ENCODE measurements at regions not wholly inside any gene's neighbourhood (a gene's known extent, or its start where the extent isn't known, plus 50 kb on each side); places are given as distances from the start of the nearest gene placed in this dataset.

DNA sequence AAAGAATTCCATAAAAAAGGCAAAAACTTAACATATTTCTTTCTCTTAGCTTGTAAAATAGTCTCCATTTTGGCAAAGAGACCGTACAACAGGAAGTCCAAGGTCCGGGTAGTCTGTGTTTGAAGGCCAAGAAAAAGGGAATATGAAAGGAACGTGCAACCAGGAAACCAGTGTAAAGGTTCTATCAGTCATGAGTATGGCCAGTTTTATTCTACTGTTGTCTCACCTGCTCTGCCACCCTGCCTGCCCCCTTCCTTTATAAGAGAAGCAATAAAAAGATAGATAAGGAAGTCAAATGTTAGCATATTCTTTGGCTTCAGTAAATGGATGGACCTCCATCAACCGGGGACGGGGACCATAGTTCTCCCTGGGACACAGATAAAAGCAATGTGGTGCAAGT is 370.6 kb upstream of the ROBO2 start:
- H3K9me3 ChIP-seq (ENCODE audit: low read length), result no peaks in the 10 kb centered on the region
- BruUV-seq (replicated peaks), result no TSS peak
- H3K4me2 ChIP-seq (ENCODE audit: low read length), result no peak overlapping the region
- ChIA-PET POLR2A (interaction anchor here (1.5 kb wide), 1 partner anchor 10 kb away, joined by 5 read pairs; no protein-coding TSS in a partner anchor), CTCF (ENCODE audit: unreplicated experiment) (no interaction called here)
- H3K9me2 ChIP-seq (ENCODE audit: insufficient read depth, low read length), result no peaks in the 10 kb centered on the region
- DNase-seq (ENCODE audit: low spot score), result no peak
- no peak overlapping the region for H2AFZ ChIP-seq (ENCODE audit: low read length)
- no peaks in the 10 kb centered on the region for H3K79me2 ChIP-seq (ENCODE audit: insufficient read depth, low read depth, low read length)
- H3K4me1 ChIP-seq (ENCODE audit: insufficient read depth, low read length, poor library complexity, severe bottlenecking), result no peaks in the 10 kb centered on the region
- H3K27ac ChIP-seq (ENCODE audit: low read depth, low read length, poor library complexity, severe bottlenecking), result no peak overlapping the region
- H3K4me3 ChIP-seq (ENCODE audit: low read depth, low read length, poor library complexity, severe bottlenecking), result no peak overlapping the region
- TF ChIP-seq EZH2phosphoT487 (IDR thresholded peaks at IDR 0.05; ENCODE audit: borderline replicate concordance, low read depth, low read length), result no peak
- TF ChIP-seq, protein P1, sequence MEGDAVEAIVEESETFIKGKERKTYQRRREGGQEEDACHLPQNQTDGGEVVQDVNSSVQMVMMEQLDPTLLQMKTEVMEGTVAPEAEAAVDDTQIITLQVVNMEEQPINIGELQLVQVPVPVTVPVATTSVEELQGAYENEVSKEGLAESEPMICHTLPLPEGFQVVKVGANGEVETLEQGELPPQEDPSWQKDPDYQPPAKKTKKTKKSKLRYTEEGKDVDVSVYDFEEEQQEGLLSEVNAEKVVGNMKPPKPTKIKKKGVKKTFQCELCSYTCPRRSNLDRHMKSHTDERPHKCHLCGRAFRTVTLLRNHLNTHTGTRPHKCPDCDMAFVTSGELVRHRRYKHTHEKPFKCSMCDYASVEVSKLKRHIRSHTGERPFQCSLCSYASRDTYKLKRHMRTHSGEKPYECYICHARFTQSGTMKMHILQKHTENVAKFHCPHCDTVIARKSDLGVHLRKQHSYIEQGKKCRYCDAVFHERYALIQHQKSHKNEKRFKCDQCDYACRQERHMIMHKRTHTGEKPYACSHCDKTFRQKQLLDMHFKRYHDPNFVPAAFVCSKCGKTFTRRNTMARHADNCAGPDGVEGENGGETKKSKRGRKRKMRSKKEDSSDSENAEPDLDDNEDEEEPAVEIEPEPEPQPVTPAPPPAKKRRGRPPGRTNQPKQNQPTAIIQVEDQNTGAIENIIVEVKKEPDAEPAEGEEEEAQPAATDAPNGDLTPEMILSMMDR (conservative IDR thresholded peaks at IDR 0.05; ENCODE audit: low read length), result no peak
- no peaks in the 10 kb centered on the region for H4K20me1 ChIP-seq (ENCODE audit: insufficient read depth, low read length)
- no peaks in the 10 kb centered on the region for H3K36me3 ChIP-seq (ENCODE audit: insufficient read depth, low read length)
- intact Hi-C loops (cut with micrococcal nuclease; ENCODE audit: unreplicated experiment), result no loop called here

DNA sequence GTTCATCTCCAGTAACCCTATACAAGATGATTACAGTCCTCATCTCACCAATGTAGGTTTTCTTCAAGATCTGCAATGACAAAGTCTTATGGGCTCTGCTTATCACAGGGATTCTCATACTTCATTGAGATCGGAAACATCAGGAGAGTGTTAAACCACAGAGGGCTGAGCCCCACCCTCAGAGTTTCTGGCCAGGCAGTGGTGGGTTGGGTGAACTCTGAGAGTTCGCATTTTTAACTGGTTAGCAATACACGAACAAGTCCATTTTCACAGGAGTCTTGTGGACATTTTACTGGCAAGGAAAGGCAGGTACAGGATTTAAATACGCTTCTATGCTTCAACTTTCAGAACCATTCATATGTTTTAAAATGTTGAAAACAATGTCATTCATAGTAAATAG is 366.7 kb upstream of the ROBO2 start:
- Histone ChIP-seq H3K9me2 (ENCODE audit: insufficient read depth, low read length) (no peaks in the 10 kb centered on the region), H4K20me1 (ENCODE audit: insufficient read depth, low read length) (no peaks in the 10 kb centered on the region), H3K27ac (ENCODE audit: low read depth, low read length, poor library complexity, severe bottlenecking) (no peak overlapping the region), H3K79me2 (ENCODE audit: insufficient read depth, low read depth, low read length) (no peaks in the 10 kb centered on the region), H3K9me3 (ENCODE audit: low read length) (no peaks in the 10 kb centered on the region), H2AFZ (ENCODE audit: low read length) (no peak overlapping the region), H3K4me1 (ENCODE audit: insufficient read depth, low read length, poor library complexity, severe bottlenecking) (no peaks in the 10 kb centered on the region), H3K4me2 (ENCODE audit: low read length) (no peak overlapping the region), H3K36me3 (ENCODE audit: insufficient read depth, low read length) (no peaks in the 10 kb centered on the region), H3K4me3 (ENCODE audit: low read depth, low read length, poor library complexity, severe bottlenecking) (no peak overlapping the region)
- ChIA-PET POLR2A (interaction anchor here (0.6 kb wide), 1 partner anchor 56 kb away, joined by 3 read pairs; no protein-coding TSS in a partner anchor), CTCF (ENCODE audit: unreplicated experiment) (no interaction called here)
- intact Hi-C loops (cut with micrococcal nuclease; ENCODE audit: unreplicated experiment), result no loop called here
- TF ChIP-seq, protein P1 (conservative IDR thresholded peaks at IDR 0.05; ENCODE audit: low read length), result no peak
- TF ChIP-seq EZH2phosphoT487 (IDR thresholded peaks at IDR 0.05; ENCODE audit: borderline replicate concordance, low read depth, low read length), result no peak
- BruUV-seq (replicated peaks), result no TSS peak
- DNase-seq (ENCODE audit: low spot score), result no peak

DNA sequence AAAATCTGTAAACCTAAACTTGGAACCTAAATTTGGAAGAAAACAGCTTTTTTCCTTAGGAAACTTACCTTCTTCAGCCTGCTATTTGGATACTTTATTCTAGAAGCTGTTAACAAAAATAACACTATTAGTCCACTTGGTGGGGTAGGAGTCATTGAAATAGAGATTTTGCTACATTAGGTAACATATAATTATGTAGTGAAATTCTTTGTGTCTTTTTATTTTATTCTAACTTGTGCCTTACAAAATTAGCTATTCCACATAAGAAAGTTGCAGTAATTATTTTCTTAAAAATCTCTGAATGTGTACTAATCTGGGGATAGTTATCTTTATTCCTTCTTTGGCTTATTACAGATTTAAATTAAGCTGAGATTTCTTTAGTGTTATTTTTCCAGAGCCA is 360.4 kb upstream of the ROBO2 start:
- H3K79me2 ChIP-seq (ENCODE audit: insufficient read depth, low read depth, low read length), result no peaks in the 10 kb centered on the region
- CTCF ChIA-PET (ENCODE audit: unreplicated experiment), result no interaction called here
- H3K4me1 ChIP-seq (ENCODE audit: insufficient read depth, low read length, poor library complexity, severe bottlenecking), result no peaks in the 10 kb centered on the region
- H4K20me1 ChIP-seq (ENCODE audit: insufficient read depth, low read length), result no peaks in the 10 kb centered on the region
- no peaks in the 10 kb centered on the region for H3K9me3 ChIP-seq (ENCODE audit: low read length)
- H3K9me2 ChIP-seq (ENCODE audit: insufficient read depth, low read length), result no peaks in the 10 kb centered on the region
- intact Hi-C loops (cut with micrococcal nuclease; ENCODE audit: unreplicated experiment), result no loop called here
- H3K4me2 ChIP-seq (ENCODE audit: low read length), result no peak overlapping the region
- H2AFZ ChIP-seq (ENCODE audit: low read length), result no peak overlapping the region
- H3K4me3 ChIP-seq (ENCODE audit: low read depth, low read length, poor library complexity, severe bottlenecking), result no peak overlapping the region
- no peaks in the 10 kb centered on the region for H3K36me3 ChIP-seq (ENCODE audit: insufficient read depth, low read length)
- POLR2A ChIA-PET, result interaction anchor here (0.6 to 0.9 kb wide), 4 partner anchors 10 to 1793 kb away, joined by 3 to 5 read pairs (median 3); no protein-coding TSS in a partner anchor
- H3K27ac ChIP-seq (ENCODE audit: low read depth, low read length, poor library complexity, severe bottlenecking), result no peak overlapping the region
- no peak for DNase-seq (ENCODE audit: low spot score)
- no peak for TF ChIP-seq EZH2phosphoT487 (IDR thresholded peaks at IDR 0.05; ENCODE audit: borderline replicate concordance, low read depth, low read length)
- TF ChIP-seq, protein P1 (conservative IDR thresholded peaks at IDR 0.05; ENCODE audit: low read length), result no peak
- BruUV-seq (replicated peaks), result no TSS peak
